Mesodermal cell (in vitro differentiated cells): ENCODE measurements at regions not wholly inside any gene's neighbourhood (a gene's known extent, or its start where the extent isn't known, plus 50 kb on each side); places are given as distances from the start of the nearest gene placed in this dataset.

Source experiments
- H3K27ac ChIP-seq: 2 replicates; pipeline ENCODE4 v1.7.0; 2013; ENCODE audit warnings: mild to moderate bottlenecking, low read depth, low read length, moderate library complexity; ENCODE audit not compliant: severe bottlenecking
- H3K36me3 ChIP-seq: 2 replicates; pipeline ENCODE4 v1.7.1; 2013; ENCODE audit warnings: mild to moderate bottlenecking, low read length, moderate library complexity; ENCODE audit not compliant: control insufficient read depth, insufficient read depth
- H3K4me1 ChIP-seq: one replicate; pipeline ENCODE4 v1.7.1; 2013; ENCODE audit warnings: mild to moderate bottlenecking, low read length; ENCODE audit not compliant: insufficient read depth, control insufficient read depth, poor library complexity, severe bottlenecking
- H3K4me3 ChIP-seq: 2 replicates; pipeline ENCODE4 v1.7.0; 2013; ENCODE audit warnings: low read length, control low read depth, mild to moderate bottlenecking; ENCODE audit not compliant: insufficient read depth, poor library complexity, severe bottlenecking; ENCODE audit errors: extremely low read depth
- H3K9me3 ChIP-seq: 2 replicates; pipeline ENCODE4 v1.7.1; 2013; ENCODE audit warnings: mild to moderate bottlenecking, low read length, moderate library complexity; ENCODE audit not compliant: control insufficient read depth
- WGBS, 2 experiments: methylation state at CpG; one replicate each; pipeline ENCODE4 v1.1.5; 2013; ENCODE audit warnings: missing lambda C conversion rate in 2 of 2; ENCODE audit not compliant: insufficient coverage in 2 of 2; 5-methylcytosine and 5-hydroxymethylcytosine counted together

- no peak overlapping the region for H3K4me3 ChIP-seq
- no peaks in the 10 kb centered on the region for H3K4me1 ChIP-seq
- no peaks in the 10 kb centered on the region for H3K36me3 ChIP-seq
- WGBS, 2 experiments: 93% methylated on average over 18 to 20 of the region's 22 CpGs
- no peak overlapping the region for H3K27ac ChIP-seq
- no peaks in the 10 kb centered on the region for H3K9me3 ChIP-seq
Measured at GRCh38 chr22:49023161-49023878, 804.4 kb downstream of the BRD1 start.

- 80 to 100% methylated on average over 2 of the region's 4 CpGs for WGBS, 2 experiments
- H3K36me3 ChIP-seq: no peaks in the 10 kb centered on the region
- H3K9me3 ChIP-seq: no peaks in the 10 kb centered on the region
- H3K4me1 ChIP-seq: no peaks in the 10 kb centered on the region
- H3K27ac ChIP-seq: no peak overlapping the region
- no peak overlapping the region for H3K4me3 ChIP-seq
Measured at GRCh38 chr22:49022816-49023160, 804.9 kb downstream of the BRD1 start.

- Histone ChIP-seq H3K4me1 (no peaks in the 10 kb centered on the region), H3K27ac (no peak overlapping the region), H3K9me3 (no peaks in the 10 kb centered on the region), H3K36me3 (no peaks in the 10 kb centered on the region), H3K4me3 (no peak overlapping the region)
- 89 to 91% methylated on average over 20 to 21 of the region's 23 CpGs for WGBS, 2 experiments
Measured at GRCh38 chr22:49021926-49022815, 805.5 kb downstream of the BRD1 start.

GRCh38 chr22:49021131-49021925 lies 806.3 kb downstream of the BRD1 start:
- no peaks in the 10 kb centered on the region for H3K4me1 ChIP-seq
- no peaks in the 10 kb centered on the region for H3K36me3 ChIP-seq
- H3K4me3 ChIP-seq: no peak overlapping the region
- no peaks in the 10 kb centered on the region for H3K9me3 ChIP-seq
- no peak overlapping the region for H3K27ac ChIP-seq
- WGBS, 2 experiments: 89 to 91% methylated on average over 23 of the region's 27 CpGs

- H3K4me1 ChIP-seq: no peaks in the 10 kb centered on the region
- no peaks in the 10 kb centered on the region for H3K9me3 ChIP-seq
- no peak overlapping the region for H3K27ac ChIP-seq
- WGBS, 2 experiments: 85 to 89% methylated on average over 12 to 13 of the region's 15 CpGs
- no peaks in the 10 kb centered on the region for H3K36me3 ChIP-seq
- no peak overlapping the region for H3K4me3 ChIP-seq
Measured at GRCh38 chr22:49019737-49020713, 807.6 kb downstream of the BRD1 start.

- Histone ChIP-seq H3K36me3 (no peaks in the 10 kb centered on the region), H3K4me3 (no peak overlapping the region), H3K27ac (no peak overlapping the region), H3K4me1 (no peaks in the 10 kb centered on the region), H3K9me3 (no peaks in the 10 kb centered on the region)
- 81 to 85% methylated on average over 9 to 12 of the region's 12 CpGs for WGBS, 2 experiments
Measured at GRCh38 chr22:49018601-49019000, 809.1 kb downstream of the BRD1 start.

GRCh38 chr22:49017482-49018329 lies 810.0 kb downstream of the BRD1 start:
- Histone ChIP-seq H3K36me3 (no peaks in the 10 kb centered on the region), H3K4me3 (no peak overlapping the region), H3K9me3 (no peaks in the 10 kb centered on the region), H3K4me1 (no peaks in the 10 kb centered on the region), H3K27ac (no peak overlapping the region)
- WGBS, 2 experiments: 87 to 89% methylated on average over 10 to 17 of the region's 21 CpGs

GRCh38 chr22:49016909-49017481 lies 810.7 kb downstream of the BRD1 start:
- no peaks in the 10 kb centered on the region for H3K4me1 ChIP-seq
- no peak overlapping the region for H3K27ac ChIP-seq
- 78 to 81% methylated on average over 8 to 12 of the region's 16 CpGs for WGBS, 2 experiments
- H3K4me3 ChIP-seq: no peak overlapping the region
- no peaks in the 10 kb centered on the region for H3K9me3 ChIP-seq
- H3K36me3 ChIP-seq: no peaks in the 10 kb centered on the region
